ENCODE measurements at regions not wholly inside any gene's neighbourhood (a gene's known extent, or its start where the extent isn't known, plus 50 kb on each side); places are given as distances from the start of the nearest gene placed in this dataset.
"Not testable (repeated sequence)": the region's sequence is repeated elsewhere in the genome, so short reads cannot be mapped to it uniquely, and the experiment has no call there.

DNA sequence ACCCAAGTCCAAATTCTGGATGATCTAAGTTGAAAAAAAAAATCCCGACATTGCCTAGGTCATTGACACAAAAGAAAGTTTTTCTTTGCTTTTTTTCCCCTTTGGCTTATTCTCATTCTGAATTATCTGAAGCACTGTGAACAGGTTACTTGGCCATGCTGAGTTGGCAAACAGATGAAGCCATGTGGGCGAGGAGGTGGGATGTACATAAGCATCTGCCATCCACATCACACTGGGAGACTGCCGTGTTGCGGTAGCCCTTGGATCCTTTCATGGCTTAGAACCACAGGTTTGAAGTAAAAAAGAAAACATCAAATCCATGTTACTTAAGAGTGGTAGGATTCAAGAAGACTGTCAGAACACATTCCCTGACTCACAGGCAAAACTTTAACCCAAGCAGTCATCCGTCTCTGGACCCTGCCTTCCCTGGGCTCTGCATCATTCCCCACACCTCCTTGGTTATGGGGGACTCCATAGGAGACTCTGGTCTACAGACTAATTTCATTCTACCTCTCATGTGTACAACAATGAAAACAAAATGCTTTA, 242.5 kb upstream of the SERP2 start:
- DNase-seq: no peak

DNA sequence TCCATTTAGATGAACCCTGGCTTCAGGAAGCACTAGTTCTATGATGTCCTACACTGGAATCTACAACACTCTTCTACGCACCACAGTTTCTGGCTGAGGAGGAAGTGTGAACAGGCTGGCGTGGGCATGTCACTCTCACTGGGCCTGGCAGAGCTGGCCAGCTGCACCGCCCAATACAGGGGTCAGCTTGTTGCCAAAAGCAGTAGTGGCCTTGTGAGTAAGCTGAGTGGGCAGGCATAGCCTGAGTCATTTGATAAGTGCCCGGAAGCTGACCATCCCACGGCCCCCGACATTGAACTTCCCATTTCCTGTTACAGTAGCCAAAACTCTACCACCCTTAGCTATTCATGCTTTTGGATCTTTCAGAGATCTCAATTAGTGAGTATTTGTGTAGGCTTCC, 240.9 kb upstream of the SERP2 start:
- no peak for DNase-seq

DNA sequence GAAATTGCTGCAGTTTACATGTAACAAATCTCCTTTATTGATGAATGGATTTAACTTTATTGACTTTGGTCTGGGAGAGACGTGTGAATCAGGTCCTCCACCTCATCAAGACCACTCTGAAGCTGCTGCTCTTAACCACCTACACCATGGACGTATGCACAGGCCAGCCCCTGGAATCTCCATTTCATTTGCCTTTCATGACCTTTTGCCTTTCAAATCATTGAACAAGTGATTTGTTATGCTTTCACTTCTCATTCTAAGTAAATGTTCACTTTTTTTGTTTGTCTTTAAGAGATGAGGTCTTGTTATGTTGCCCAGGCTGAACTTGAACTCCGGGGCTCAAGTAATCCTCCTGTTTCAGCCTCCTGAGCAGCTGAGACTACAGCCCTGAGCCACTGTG, 240.0 kb upstream of the SERP2 start:
- no peak for DNase-seq

DNA sequence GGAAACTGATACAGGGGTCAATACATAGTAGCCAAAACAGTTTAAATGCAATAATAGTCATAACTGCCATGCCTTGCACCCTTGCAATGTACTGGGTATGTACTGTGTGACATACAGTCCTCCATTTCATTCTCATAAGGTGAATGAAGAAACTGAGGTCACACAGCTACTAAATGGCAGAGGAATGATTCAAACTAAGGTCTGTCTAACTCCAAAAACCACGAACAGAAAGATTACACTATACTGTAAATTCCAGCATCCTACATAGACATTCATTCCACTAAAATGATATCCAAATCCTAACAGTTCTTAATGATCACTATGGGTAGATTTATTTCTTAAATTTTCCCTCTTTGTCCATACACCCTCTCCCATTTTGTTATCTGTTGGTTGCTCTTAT, 238.1 kb upstream of the SERP2 start:
- DNase-seq: no peak

DNA sequence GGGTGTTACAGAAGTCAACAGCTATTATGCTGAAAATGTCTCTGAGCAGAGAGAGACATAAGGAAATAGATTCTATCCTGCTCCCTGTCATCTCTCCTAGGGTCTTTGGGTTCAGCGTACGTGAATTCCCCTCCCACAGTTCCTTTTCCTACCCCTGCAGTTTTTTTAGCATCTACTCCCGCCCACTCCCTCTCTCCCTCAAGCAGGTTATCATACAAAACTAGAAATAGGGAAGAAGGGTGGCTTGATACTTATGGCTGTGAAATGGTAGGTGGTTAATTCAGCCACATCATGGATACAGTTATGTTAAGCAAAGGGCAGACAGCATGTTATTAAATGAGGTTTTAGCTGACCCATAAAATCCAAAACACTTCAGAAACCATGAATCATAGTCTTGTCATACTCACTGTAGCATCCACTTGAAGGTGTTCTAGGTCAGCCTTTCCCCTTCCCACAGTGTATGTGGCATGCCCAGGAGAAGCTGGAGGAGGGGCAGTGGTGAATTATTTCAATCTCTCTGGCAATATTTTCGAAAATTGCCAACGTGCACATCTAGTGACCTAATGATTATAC, 236.8 kb upstream of the SERP2 start:
- no peak for DNase-seq

DNA sequence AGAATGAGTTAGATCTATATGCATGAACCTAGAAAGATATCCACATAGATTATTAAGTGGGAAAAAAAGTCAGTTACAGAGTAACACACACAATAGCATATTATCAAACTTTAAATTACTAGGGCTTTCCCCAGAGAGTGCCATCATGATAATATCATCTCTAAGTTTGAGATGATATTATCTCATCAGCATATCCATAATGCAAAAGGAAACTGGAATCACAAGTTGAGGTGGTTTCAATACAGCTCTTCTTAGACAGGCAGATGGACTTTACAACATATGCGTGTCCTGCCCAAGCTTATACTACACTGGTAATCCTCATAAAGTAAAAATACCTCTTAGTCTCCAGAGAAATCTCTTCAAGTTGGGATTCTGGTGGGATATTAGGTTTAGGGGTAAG, 236.2 kb upstream of the SERP2 start:
- DNase-seq: no peak

DNA sequence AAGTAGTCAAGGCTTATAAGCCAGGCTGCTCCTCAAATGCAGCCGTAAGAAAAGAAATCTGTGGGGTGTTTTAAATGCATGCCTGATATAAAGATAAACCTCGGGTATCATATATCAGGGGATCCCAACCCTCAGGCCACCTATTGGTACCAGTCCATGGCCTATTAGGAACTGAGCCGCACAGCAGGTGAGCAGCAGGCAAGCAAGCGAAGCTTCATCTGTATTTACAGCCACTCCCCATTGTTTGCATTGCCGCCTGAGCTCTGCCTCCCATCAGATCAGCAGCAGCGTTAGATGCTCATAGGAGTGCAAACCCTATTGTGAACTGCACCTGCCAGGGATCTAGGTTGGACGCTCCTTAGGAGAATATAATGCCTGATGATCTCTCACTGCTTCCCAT, 233.5 kb upstream of the SERP2 start:
- peak; percentile 73 for DNase-seq

DNA sequence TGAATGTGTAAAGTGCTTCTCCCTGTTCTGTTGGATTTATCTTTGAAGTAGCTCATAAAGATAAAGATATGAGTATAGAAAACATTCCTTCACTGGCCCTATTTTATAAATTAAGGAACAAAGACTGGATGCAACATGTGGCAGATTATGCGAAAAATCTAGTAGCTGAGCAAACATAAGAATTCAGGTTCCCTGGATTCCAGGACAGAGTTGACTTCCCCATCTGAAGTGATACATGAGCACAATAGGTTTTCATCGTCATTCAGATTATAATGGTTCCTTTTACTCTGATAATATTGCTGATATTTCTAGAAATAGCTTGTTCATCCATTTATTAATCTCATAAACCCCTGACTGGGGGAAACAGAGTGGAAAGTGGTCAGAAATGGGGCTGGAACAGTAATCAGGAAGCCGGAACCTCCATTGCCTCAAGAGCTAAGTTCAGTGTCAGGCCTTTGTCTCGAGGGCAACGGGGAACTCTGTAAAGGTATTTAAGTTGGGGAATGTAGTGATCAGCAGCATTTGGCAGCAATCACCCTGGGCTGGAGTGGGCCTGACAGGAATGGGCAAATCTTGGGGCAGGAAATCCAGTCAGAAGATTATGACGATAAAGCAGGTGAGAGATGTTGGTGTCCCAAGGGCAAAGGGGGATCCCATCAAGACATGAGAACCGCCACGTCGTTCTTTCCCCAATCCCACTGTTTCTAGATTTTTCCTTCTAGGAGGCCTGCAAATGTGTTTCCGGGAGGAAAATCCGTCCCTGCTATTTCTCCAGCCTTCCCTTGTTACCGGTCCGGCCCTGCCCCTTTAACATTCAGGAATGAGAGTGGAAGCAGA, 232.5 kb upstream of the SERP2 start:
- no peak for DNase-seq

DNA sequence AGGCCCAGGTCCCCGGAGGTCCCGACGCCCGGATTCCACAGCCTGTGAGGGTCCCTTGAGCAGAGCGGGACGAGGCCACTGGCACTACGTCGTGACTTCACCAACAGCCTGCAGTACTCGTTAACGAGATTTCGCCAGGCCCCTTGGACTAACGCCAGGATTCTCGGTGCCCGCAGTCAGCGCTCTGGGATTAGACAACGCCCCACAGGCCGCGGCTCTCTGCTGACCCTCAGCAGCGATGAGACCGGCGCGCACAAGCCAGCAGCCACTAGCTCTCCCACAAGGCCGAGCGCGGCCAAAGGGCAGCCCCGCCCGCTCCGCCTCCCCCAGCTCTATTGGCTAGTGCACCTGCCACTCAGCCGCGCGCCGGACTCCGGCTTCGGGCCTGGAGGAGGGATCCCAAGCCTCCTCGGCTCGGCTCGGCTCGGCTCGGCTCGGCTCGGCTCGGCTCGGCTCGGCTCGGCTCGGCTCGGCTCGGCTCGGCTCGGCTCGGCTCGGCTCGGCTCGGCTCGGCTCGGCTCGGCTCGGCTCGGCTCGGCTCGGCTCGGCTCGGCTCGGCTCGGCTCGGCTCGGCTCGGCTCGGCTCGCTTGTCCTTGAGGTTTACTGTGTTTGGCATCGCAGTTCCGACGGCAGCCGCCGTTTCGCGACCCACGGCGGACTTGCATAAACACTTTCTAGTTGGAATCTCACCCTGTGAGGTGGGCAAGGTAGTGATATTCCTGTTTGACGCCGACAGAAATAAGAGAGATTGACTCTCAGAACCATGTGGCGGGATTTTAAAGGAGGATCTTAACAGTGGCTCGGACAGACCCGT, 231.7 kb upstream of the SERP2 start:
- DNase-seq: peak; percentile 84

DNA sequence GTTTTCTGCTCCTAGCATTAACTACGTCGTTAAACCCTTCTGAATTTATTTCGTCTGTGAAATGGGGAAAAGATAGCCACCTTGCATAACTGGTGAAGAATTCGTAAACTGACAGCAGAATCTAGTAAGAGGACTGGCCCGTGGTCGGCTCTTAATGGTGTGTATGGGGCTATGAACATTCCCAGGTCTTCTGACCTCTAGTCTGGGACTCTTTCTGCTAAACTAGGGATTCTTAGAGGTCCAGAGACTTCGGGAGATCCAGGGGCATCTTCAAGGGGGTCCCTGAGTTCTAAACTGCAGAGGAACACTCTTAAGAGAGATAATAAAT, 231.1 kb upstream of the SERP2 start:
- DNase-seq: no peak

DNA sequence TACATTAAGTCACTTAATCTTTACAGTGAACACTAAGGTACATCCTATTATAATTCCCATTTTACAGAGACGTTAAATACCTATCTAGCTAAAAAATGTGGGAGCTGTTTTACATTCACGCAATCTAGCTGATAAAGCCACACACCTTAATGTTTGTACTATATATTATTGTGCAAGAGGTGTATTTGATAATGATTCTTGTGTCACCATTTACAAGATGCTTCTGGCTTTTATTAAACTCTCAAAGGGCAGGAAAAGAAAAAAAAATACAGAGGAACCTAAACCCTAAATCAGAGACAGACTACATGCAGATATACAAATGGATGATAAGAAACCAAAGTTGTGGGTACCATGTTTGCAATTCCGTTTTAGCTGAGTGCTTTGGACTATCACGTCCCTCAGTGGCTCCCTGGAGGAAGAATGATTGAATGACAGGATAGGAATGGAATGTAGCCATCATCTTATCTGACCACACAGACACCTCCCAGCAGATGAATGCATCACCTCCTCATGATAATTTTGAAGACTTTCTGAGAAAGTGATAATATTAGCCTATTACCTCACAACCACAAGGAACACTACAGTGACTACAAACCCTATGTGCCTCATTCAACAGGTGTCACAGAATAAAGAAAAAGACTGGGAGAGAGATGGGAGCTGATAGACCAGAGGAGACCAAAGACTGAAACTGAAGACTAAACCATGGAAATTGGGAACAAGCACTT, 230.5 kb upstream of the SERP2 start:
- DNase-seq: no peak

DNA sequence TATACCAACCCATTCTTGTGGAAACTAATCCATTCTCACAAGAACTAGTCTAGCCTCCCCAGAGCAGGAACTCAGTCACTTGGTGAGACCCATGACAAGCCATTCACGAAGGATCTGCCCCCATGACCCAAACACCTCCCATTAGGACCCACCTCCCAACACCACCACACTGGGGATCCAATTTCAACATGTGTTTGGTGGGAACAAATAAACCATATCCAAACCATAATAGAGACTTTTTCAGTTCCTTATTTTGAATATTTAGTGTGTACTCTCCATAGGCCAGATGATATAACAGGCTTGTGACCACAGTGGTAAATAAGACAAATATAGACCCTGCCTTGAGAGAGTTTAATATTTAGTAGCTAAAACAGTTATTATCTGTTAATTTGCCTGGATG, 227.5 kb upstream of the SERP2 start:
- no peak for DNase-seq

DNA sequence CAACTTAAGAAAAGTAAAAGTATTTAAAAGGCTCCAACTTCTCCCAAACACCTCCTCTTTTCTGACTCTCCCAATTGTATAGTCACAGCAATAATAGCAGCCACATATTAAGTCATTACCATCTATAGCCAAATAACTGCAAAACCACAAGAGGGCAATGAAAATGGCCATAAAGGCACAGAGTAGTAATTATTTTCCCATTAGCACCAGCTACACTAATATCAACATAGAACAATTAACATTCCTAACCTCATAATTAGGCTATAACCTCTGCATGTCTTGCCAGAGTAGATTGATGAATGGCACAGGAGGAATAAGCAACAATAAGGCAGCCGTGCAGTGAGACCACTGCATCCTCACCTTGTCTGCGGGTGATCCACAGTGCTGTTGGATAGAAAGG, 226.4 kb upstream of the SERP2 start:
- DNase-seq: no peak

DNA sequence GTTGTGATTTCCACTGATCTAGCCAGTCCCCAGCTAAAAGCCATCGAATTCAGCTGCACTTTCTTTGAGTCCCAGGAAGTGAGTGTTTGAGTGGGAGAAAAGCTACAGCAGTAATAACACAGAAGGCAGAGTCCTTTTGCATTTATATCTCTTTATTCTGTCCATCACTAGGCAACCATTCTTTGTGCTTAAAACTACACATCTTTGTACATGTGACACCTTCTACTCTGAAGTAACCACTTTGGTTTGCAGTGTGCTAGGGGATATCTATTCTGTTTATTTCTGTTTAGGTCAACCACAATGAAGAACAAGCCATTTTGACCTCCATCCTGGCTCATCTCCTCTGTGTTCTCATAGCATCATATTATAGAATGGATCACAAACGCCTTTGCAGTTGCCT, 226.0 kb upstream of the SERP2 start:
- no peak for DNase-seq

DNA sequence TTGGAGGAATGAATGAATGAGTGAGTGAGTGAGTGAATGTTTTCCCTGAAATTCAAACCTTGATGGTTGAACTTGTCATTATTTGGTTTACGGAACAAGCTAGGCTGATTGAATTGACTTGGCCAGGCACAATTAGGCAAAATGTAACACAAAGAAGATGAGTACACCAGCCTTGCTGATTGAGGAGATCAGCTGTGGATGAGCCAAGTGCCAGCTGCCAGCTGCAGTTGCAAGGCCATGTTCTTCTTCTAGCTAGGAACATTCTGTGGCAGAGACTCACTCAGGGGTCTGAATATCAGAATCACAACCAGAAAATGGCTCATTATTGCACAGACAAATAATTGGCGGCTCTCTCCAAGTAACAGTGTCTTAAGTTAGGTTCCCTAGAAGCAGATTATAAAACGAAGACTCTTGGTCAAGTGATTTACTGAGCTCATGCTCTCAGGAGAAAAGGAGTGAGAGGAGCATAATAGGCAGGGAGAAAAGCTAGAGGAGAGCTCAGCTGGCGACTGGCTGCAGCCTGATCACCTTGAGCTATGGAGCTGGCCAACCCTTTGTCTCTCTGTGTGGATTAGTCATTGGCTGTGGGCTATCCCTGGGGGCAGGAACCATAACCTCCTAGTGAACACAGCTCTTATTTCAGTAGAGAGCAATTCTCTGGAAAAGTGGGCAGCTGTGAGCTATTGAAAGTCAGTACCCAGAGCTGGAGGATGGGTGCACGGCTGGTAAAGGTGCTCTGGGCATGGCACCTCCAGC, 225.3 kb upstream of the SERP2 start:
- DNase-seq: no peak

DNA sequence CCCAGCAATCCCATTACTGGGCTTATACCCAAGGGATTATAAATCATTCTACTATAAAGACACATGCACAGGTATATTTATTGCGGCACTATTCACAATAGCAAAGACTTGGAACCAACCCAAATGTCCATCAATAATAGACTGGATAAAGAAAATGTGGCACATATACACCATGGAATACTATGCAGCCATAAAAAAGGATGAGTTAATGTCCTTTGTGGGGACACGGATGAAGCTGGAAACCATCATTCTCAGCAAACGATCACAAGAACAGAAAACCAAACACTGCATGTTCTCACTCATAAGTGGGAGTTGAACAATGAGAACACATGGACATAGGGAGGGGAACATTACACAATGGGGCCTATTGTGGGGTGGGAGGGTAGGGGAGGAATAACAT, 224.4 kb upstream of the SERP2 start:
- DNase-seq: not testable (repeated sequence)

DNA sequence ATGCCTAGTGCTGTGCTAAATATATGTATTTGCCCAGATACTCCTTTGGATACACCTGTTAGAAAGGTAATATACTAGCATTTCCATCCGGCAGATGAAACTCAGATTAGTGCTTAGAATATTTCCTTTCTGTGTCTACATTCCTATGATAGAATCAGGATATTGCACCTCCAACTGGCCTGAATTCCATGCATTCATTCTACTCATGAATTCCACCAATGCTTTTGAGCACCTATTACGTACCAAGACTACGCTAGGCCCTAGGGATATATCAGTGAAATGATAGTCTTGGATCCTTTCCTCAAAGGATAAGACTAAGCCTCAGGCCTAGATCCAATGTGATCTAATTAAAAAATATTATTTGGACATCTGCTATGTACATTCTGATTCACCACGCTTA, 223.8 kb upstream of the SERP2 start:
- no peak for DNase-seq

DNA sequence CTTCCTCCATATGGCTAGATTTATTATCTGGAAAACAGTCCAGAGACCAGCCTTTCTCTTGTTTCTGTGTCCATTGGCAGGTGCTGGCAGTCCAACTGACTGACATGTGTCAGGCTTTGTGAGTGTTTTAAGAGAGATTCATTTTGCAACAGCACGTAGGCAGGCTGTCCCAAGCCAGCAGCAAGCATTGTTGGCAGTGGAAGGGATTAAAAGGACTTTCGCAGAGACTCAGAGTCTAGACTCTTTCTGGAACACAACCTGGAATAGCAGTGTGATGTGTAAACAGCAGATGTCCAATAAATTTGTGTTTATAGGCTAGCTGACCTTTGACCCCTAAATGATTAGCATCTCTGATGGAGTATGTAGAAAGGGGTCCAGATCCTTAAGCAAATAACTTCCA, 222.2 kb upstream of the SERP2 start:
- DNase-seq: no peak

DNA sequence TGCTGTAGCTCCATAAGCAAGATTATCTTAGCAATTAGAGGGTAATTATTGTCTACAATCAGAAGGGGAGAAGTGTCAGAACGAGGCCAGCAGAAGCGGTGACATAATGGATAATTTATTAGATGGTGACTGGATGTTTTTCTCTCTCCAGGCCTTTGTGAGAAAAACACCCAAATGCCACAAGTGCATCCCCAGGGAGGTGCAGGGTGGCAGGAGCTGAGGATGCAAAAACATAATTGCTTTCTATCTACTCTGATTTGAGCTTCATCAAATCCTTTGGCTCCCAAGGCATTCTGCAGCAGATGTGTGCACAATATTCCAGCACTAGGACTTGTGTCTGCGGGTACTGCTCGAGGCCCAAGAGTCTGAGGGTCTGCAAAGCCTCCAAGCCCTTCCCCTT, 220.1 kb upstream of the SERP2 start:
- DNase-seq: no peak

DNA sequence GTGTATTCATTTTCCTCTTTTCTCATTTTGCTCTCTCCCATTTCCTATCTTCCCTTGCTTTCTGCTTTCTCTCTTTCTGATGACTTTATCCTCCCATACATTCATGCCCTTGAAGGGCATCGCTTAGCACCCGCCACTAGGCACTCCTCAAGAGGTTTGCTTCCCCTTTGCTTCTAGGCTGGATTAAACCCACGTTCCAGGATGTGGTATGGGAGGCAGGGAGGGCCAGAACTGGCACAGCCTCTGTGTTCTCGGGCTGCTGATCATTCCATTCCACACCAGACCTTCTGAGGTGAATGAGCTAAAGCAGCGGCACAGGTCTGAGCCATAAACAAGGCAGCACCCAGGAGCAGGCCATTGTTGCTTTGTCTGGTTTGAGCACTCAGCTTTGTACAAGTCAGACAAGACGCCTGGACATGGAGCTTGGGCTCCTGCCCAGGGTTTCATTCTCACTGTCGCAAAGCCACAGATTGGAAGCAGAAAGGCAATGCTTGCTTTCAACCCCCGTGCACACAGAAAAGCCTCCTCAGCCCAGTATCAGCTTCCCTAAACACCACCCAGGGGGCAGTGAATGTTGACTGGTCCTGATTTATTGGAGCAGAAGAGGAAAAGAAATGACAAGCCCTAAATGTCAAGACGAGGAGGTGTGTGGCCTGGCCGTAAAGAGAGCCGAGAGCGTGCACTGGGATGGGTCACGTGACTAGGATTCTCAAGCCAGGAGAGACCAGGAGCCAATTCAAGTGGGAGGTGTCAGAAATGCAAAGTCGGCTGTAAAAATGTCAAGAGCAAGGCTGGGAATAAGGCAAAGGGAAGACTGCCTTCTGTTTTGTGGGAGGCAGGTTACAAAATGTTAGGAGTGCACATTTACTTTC, 218.0 kb upstream of the SERP2 start:
- no peak for DNase-seq

DNA sequence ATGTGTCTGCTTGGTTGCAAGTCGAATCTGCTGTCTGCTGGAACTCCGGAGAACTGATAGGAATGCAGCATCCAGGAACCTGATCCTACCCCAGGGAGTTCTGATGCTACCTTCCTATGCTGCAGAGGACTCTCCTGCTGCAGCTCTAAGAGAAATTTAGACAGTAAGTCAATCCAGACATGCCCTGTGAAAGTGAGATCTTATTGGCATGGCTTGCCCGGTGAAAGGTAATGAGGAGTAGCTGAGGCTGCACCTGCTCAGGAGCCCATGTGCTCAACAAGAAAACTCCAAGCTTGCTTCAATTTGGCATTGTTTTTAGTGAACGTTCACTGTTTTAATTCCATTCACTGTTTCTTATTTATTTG, 217.3 kb upstream of the SERP2 start:
- DNase-seq: no peak

DNA sequence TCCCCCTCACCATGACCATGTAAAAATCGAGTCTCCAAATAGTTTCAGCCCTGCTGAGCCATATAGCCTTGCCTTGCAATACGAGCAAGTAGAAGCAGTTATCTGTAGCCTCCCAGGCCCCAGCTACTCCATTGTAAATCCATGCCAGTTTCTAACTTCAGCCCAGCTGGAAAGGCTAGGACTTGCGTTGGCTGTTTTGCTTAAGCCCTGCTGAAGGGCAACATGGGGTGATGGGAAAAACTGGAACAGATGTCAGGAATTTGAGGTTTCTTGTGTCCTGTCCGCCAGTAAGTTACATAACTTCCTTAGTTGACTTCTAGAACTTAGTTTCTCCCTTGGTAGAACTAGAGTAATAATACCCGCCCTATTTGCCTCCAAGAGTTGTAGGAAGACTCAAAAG, 216.0 kb upstream of the SERP2 start:
- DNase-seq: no peak

All from NCI-H774 (cell line).